H1 (cell line): ENCODE measurements at regions not wholly inside any gene's neighbourhood (a gene's known extent, or its start where the extent isn't known, plus 50 kb on each side); places are given as distances from the start of the nearest gene placed in this dataset.

Experiments
- CTCF ChIA-PET: fragments of 300-600 bp; sonication (Branson Sonifier 250); formaldehyde crosslinking; loops from one replicate; lab custom pipeline; 2021; ENCODE audit not compliant: partially characterized antibody; lab: Charles Lee
- POLR2A ChIA-PET: fragments of 300-600 bp; sonication (Branson Sonifier 250); formaldehyde crosslinking; loops from one replicate; lab custom pipeline; 2021; ENCODE audit warnings: inconsistent platforms; ENCODE audit not compliant: partially characterized antibody; lab: Charles Lee
- DNase-seq, 2 experiments: peaks; one replicate each; pipeline versions ENCODE4 v3.0.0 to v3.0.0-alpha.2; 2010 to 2022; ENCODE audit warnings: low spot score in 2 of 2, low read depth in 1 of 2, mixed read lengths in 1 of 2
- FAIRE-seq: peaks from 2 replicates; lab custom pipeline; 2011; peaks lifted over from hg19 to GRCh38; lab: Jason Lieb, UNC
- H2AFZ ChIP-seq: 2 replicates; pipeline ENCODE4 v1.8.1; 2012; ENCODE audit warnings: low read length, inconsistent platforms
- H2AK5ac ChIP-seq: 2 replicates; pipeline ENCODE4 v1.6.1; 2013; ENCODE audit warnings: low read depth, low read length
- H2BK120ac ChIP-seq: replicated peaks from 2 replicates; pipeline ENCODE3; 2013; ENCODE audit warnings: low read depth, low read length, inconsistent platforms
- H2BK12ac ChIP-seq: 2 replicates; pipeline ENCODE4 v1.6.1; 2013; ENCODE audit warnings: low read depth, low read length
- H2BK15ac ChIP-seq: 2 replicates; pipeline ENCODE4 v1.6.1; 2013; ENCODE audit warnings: low read length
- H2BK20ac ChIP-seq: 2 replicates; pipeline ENCODE4 v1.6.1; 2013; ENCODE audit warnings: low read length
- H2BK5ac ChIP-seq: 2 replicates; pipeline ENCODE4 v1.6.1; 2013; ENCODE audit warnings: low read depth, low read length
- H3K14ac ChIP-seq: 2 replicates; pipeline ENCODE4 v1.6.1; 2013; ENCODE audit warnings: inconsistent platforms; ENCODE audit not compliant: insufficient read length
- H3K18ac ChIP-seq: 2 replicates; pipeline ENCODE4 v1.6.1; 2013; ENCODE audit warnings: low read length; ENCODE audit errors: extremely low read depth
- H3K23ac ChIP-seq: 2 replicates; pipeline ENCODE4 v1.6.1; 2013; ENCODE audit warnings: inconsistent platforms; ENCODE audit not compliant: insufficient read length
- H3K23me2 ChIP-seq: 2 replicates; pipeline ENCODE4 v1.6.1; 2013; ENCODE audit warnings: low read depth, low read length
- H3K27ac ChIP-seq: 2 replicates; pipeline ENCODE4 v1.6.1; 2011; ENCODE audit warnings: low read depth, low read length, inconsistent platforms
- H3K27me3 ChIP-seq, 4 experiments: replicated peaks in 1 of 4; 1 replicate in 1 of 4; 2 replicates in 3 of 4; pipeline versions ENCODE4 v1.6.1 to v1.8.1; 2011 to 2013; ENCODE audit warnings: low read length in 3 of 4, mild to moderate bottlenecking in 3 of 4, inconsistent platforms in 2 of 4, mixed read lengths in 2 of 4, moderate library complexity in 1 of 4; ENCODE audit not compliant: control insufficient read depth in 3 of 4, insufficient read depth in 3 of 4; ENCODE audit errors: extremely low read depth in 1 of 4
- H3K36me3 ChIP-seq, 4 experiments: 2 replicates each; pipeline versions ENCODE4 v1.6.1 to v1.8.1; 2011 to 2013; ENCODE audit warnings: mild to moderate bottlenecking in 4 of 4, low read length in 3 of 4, moderate library complexity in 2 of 4, control low read depth in 1 of 4, inconsistent platforms in 1 of 4; ENCODE audit not compliant: insufficient read depth in 4 of 4, control insufficient read depth in 2 of 4
- H3K4ac ChIP-seq: replicated peaks from 2 replicates; pipeline ENCODE3; 2013; ENCODE audit warnings: low read length, low read depth, mixed read lengths, inconsistent platforms; ENCODE audit not compliant: insufficient read length
- H3K4me1 ChIP-seq, 4 experiments: replicated peaks in 1 of 4; 1 replicate in 1 of 4; 2 replicates in 3 of 4; pipeline versions ENCODE4 v1.6.1 to v1.8.1; 2011 to 2013; ENCODE audit warnings: low read length in 3 of 4, inconsistent platforms in 2 of 4, mixed read lengths in 1 of 4; ENCODE audit not compliant: insufficient read depth in 4 of 4, control insufficient read depth in 3 of 4
- H3K4me2 ChIP-seq, 2 experiments: 2 replicates each; pipeline versions ENCODE4 v1.6.1 to v1.8.1; 2011 to 2013; ENCODE audit warnings: low read depth in 2 of 2, low read length in 2 of 2, control low read depth in 1 of 2, inconsistent platforms in 1 of 2, mild to moderate bottlenecking in 1 of 2; ENCODE audit not compliant: insufficient read depth in 1 of 2
- H3K4me3 ChIP-seq, 4 experiments: fragments of 200-600, 300-600 bp in 1 of 4; sonication (generic), shearing (Covaris generic), sonication (Bioruptor Twin) in 1 of 4; 2 replicates each; pipeline versions ENCODE4 v1.5.1 to v1.8.1; 2011 to 2016; ENCODE audit warnings: low read length in 4 of 4, low read depth in 3 of 4, control low read depth in 2 of 4, inconsistent platforms in 2 of 4, mild to moderate bottlenecking in 2 of 4, mixed read lengths in 1 of 4, moderate library complexity in 1 of 4; ENCODE audit not compliant: insufficient read depth in 2 of 4; ENCODE audit errors: extremely low read depth in 1 of 4
- H3K56ac ChIP-seq: replicated peaks from 2 replicates; pipeline ENCODE3; 2013; ENCODE audit warnings: low read depth, mild to moderate bottlenecking, mixed read lengths, low read length, inconsistent platforms; ENCODE audit not compliant: insufficient read length
- H3K79me1 ChIP-seq: 2 replicates; pipeline ENCODE4 v1.6.1; 2013; ENCODE audit warnings: low read depth, low read length, control low read depth
- H3K79me2 ChIP-seq, 2 experiments: 2 replicates each; pipeline versions ENCODE4 v1.6.1 to v1.8.1; 2012 to 2013; ENCODE audit warnings: low read length in 2 of 2, mild to moderate bottlenecking in 2 of 2, inconsistent platforms in 1 of 2; ENCODE audit not compliant: insufficient read depth in 2 of 2, control insufficient read depth in 1 of 2
- H3K9ac ChIP-seq, 4 experiments: replicated peaks in 1 of 4; 1 replicate in 1 of 4; 2 replicates in 3 of 4; pipeline versions ENCODE4 v1.6.1 to v1.8.1; 2011 to 2013; ENCODE audit warnings: low read depth in 3 of 4, low read length in 3 of 4, control low read depth in 2 of 4, mild to moderate bottlenecking in 2 of 4, moderate library complexity in 2 of 4, inconsistent platforms in 1 of 4; ENCODE audit errors: extremely low read depth in 1 of 4
- H3K9me3 ChIP-seq, 2 experiments: 2 replicates each; pipeline versions ENCODE4 v1.6.1 to v1.8.1; 2012 to 2013; ENCODE audit warnings: mild to moderate bottlenecking in 2 of 2, moderate library complexity in 2 of 2, control low read depth in 1 of 2, inconsistent platforms in 1 of 2, low read depth in 1 of 2, low read length in 1 of 2, mixed read lengths in 1 of 2; ENCODE audit not compliant: insufficient read depth in 2 of 2
- H4K20me1 ChIP-seq, 2 experiments: replicated peaks in 1 of 2; 2 replicates each; pipeline versions ENCODE3 to v1.8.1; 2011 to 2013; ENCODE audit warnings: inconsistent platforms in 2 of 2, low read length in 2 of 2, mild to moderate bottlenecking in 1 of 2; ENCODE audit not compliant: insufficient read depth in 2 of 2, control insufficient read depth in 1 of 2
- H4K5ac ChIP-seq: 2 replicates; pipeline ENCODE4 v1.6.1; 2013; ENCODE audit warnings: low read length, low read depth, mixed read lengths, inconsistent platforms; ENCODE audit not compliant: insufficient read length
- H4K8ac ChIP-seq: 2 replicates; pipeline ENCODE4 v1.8.0; 2013; ENCODE audit warnings: mild to moderate bottlenecking, moderate library complexity, low read length, inconsistent platforms; ENCODE audit not compliant: insufficient read depth; ENCODE audit errors: extremely low read depth
- H4K91ac ChIP-seq: replicated peaks from 2 replicates; pipeline ENCODE3; 2013; ENCODE audit warnings: low read length, mixed read lengths, inconsistent platforms; ENCODE audit not compliant: insufficient read length
- BACH1 ChIP-seq: IDR thresholded peaks from 2 replicates; pipeline ENCODE4 v1.6.1; 2012; ENCODE audit warnings: low read length, improper control_type of control experiment
- HDAC2 ChIP-seq, 2 experiments: fragments of 300-600 bp in 1 of 2; sonication (generic) in 1 of 2; IDR thresholded peaks; 2 replicates each; pipeline ENCODE4 v1.6.1; 2011 to 2012; ENCODE audit warnings: low read depth in 2 of 2, low read length in 2 of 2, mild to moderate bottlenecking in 2 of 2, moderate library complexity in 2 of 2, borderline replicate concordance in 1 of 2, inconsistent platforms in 1 of 2
- JUN ChIP-seq: IDR thresholded peaks from 2 replicates; pipeline ENCODE4 v1.6.1; 2011; ENCODE audit warnings: low read depth, mild to moderate bottlenecking, improper control_type of control experiment, low read length
- POLR2A ChIP-seq, 2 experiments: IDR thresholded peaks; 1 replicate in 1 of 2; 2 replicates in 1 of 2; pipeline ENCODE4 v1.6.1; 2011; ENCODE audit warnings: low read depth in 2 of 2, low read length in 2 of 2, mild to moderate bottlenecking in 2 of 2; ENCODE audit errors: control extremely low read depth in 1 of 2
- RBBP5 ChIP-seq: IDR thresholded peaks from 2 replicates; pipeline ENCODE4 v1.7.1; 2012; ENCODE audit warnings: low read depth, mild to moderate bottlenecking, inconsistent platforms, low read length, moderate library complexity, borderline replicate concordance
- WGBS, 2 experiments: shearing (Covaris generic) in 1 of 2; methylation state at CpG; one replicate each; pipeline versions ENCODE4 v1.1.6 to v1.1.7; 2013 to 2015; ENCODE audit warnings: low lambda C conversion rate in 2 of 2, mixed read lengths in 2 of 2, inconsistent platforms in 1 of 2, low coverage in 1 of 2, missing lambda C conversion rate in 1 of 2; ENCODE audit not compliant: insufficient replicate concordance in 2 of 2, insufficient coverage in 1 of 2, insufficient read length in 1 of 2; ENCODE audit errors: extremely low coverage in 1 of 2, missing lambda C conversion rate in 1 of 2; 5-methylcytosine and 5-hydroxymethylcytosine counted together

GRCh38 chr10:78830976-78831375 lies 237.8 kb upstream of the ZMIZ1 start:
- H3K23me2 ChIP-seq: no peaks in the 10 kb centered on the region
- TF ChIP-seq BACH1: no peak
- no peak for TF ChIP-seq JUN
- no peak for TF ChIP-seq RBBP5
- TF ChIP-seq POLR2A (IDR thresholded peaks at IDR 0.05; ENCODE audit: control extremely low read depth in 1 of 2, low read depth in 2 of 2, low read length in 2 of 2): no peak
- TF ChIP-seq HDAC2 (IDR thresholded peaks at IDR 0.05; ENCODE audit: borderline replicate concordance in 1 of 2, low read depth in 2 of 2, low read length in 2 of 2): no peak
- TF ChIP-seq, all 59 proteins: peak for 0
- 91% methylated on average over 7 of the region's 7 CpGs; no CpG with 5 or more reads in 1 of the 2 experiments for WGBS, 2 experiments
- Histone ChIP-seq H2AK5ac (no peak overlapping the region), H3K4me2 (no peak overlapping the region), H4K20me1 (no peaks in the 10 kb centered on the region), H3K4me3 (no peak overlapping the region), H2BK20ac (no peak overlapping the region), H3K79me1 (no peaks in the 10 kb centered on the region), H4K8ac (no peak overlapping the region; the same call in 1 of the 2 replicates), H3K9ac (no peak overlapping the region), H4K5ac (no peak overlapping the region), H3K9me3 (peaks cover 8 to 14% of the 10 kb centered on the region in 2 experiments; a peak in 3 of 4 replicates), H3K14ac (no peak overlapping the region), H3K23ac (no peak overlapping the region), H3K4me1 (no peaks in the 10 kb centered on the region), H2BK12ac (no peak overlapping the region), H3K27ac (no peak overlapping the region), H2AFZ (no peak overlapping the region; the same call in 1 of the 2 replicates), H3K56ac (no peak overlapping the region), H3K36me3 (no peaks in the 10 kb centered on the region), H2BK5ac (no peak overlapping the region), H3K18ac (no peak overlapping the region; the same call in 1 of the 2 replicates), H4K91ac (no peak overlapping the region), H2BK15ac (no peak overlapping the region), H3K79me2 (no peaks in the 10 kb centered on the region), H3K27me3 (peaks cover 0 to 2% (median 0%) of the 10 kb centered on the region in 4 experiments; a peak in 1 of 7 replicates), H3K4ac (no peak overlapping the region), H2BK120ac (no peak overlapping the region)
- ChIA-PET POLR2A (no interaction called here), CTCF (interaction anchor here (0.6 to 0.9 kb wide), 2 partner anchors 9 to 336 kb away, joined by 3 read pairs; no protein-coding TSS in a partner anchor)
- FAIRE-seq (no peak), DNase-seq (no peak)
